B cell (primary cell): ENCODE measurements at regions not wholly inside any gene's neighbourhood (a gene's known extent, or its start where the extent isn't known, plus 50 kb on each side); places are given as distances from the start of the nearest gene placed in this dataset.
"Not testable (repeated sequence)": the region's sequence is repeated elsewhere in the genome, so short reads cannot be mapped to it uniquely, and the experiment has no call there.

ENCODE experiments used
- ATAC-seq: fragments of 200-7000 bp; cut with Tn5 transposase; one replicate; pipeline ENCODE4 v1.10.0; 2021; ENCODE audit warnings: low read depth, mild to moderate bottlenecking, moderate number of reproducible peaks, moderate library complexity
- CTCF ChIA-PET: fragments of 350-600 bp; sonication (Branson Sonifier 250); formaldehyde crosslinking; loops from one replicate; lab custom pipeline; 2021; ENCODE audit warnings: antibody characterized with exemption, inconsistent platforms; lab: Charles Lee
- POLR2A ChIA-PET: fragments of 350-600 bp; sonication (Branson Sonifier 250); formaldehyde crosslinking; loops from one replicate; lab custom pipeline; 2021; ENCODE audit warnings: antibody characterized with exemption; lab: Charles Lee
- DNase-seq: peaks from one replicate; pipeline ENCODE4 v3.0.0; 2013
- H2AFZ ChIP-seq: 2 replicates; pipeline ENCODE4 v1.6.1; 2012; ENCODE audit warnings: mild to moderate bottlenecking, low read depth, low read length; ENCODE audit not compliant: insufficient read depth, poor library complexity, severe bottlenecking
- H3K27ac ChIP-seq, 2 donors: 1 replicate in 1 of 2; 2 replicates in 1 of 2; pipeline ENCODE4 v1.5.1; 2012 to 2013; ENCODE audit warnings: low read length in 2 of 2, mild to moderate bottlenecking in 2 of 2, moderate library complexity in 1 of 2
- H3K27me3 ChIP-seq, 4 experiments: fragments of 200-600 bp in 1 of 4; sonication (generic) in 1 of 4; replicated peaks in 1 of 4; 1 replicate in 2 of 4; 2 replicates in 2 of 4; pipeline versions ENCODE4 v1.6.1 to v1.7.0; 2013 to 2016; ENCODE audit warnings: low read length in 3 of 4, mild to moderate bottlenecking in 2 of 4, mixed read lengths in 1 of 4, moderate library complexity in 1 of 4; ENCODE audit not compliant: insufficient read depth in 4 of 4, control insufficient read depth in 3 of 4; ENCODE audit errors: control extremely low read depth in 1 of 4
- H3K36me3 ChIP-seq, 2 experiments: replicated peaks in 1 of 2; 1 replicate in 1 of 2; 2 replicates in 1 of 2; pipeline versions ENCODE4 v1.6.1 to v1.7.1; 2013; ENCODE audit warnings: low read length in 1 of 2; ENCODE audit not compliant: insufficient read depth in 2 of 2, control insufficient read depth in 1 of 2; ENCODE audit errors: control extremely low read depth in 1 of 2, extremely low read depth in 1 of 2
- H3K4me1 ChIP-seq, 2 donors: fragments of 200-600 bp in 1 of 2; sonication (generic) in 1 of 2; 1 replicate in 1 of 2; 2 replicates in 1 of 2; pipeline versions ENCODE4 v1.5.1 to v1.6.1; 2013 to 2017; ENCODE audit warnings: low read length in 2 of 2; ENCODE audit not compliant: control insufficient read depth in 2 of 2, insufficient read depth in 2 of 2
- H3K4me2 ChIP-seq: replicated peaks from 2 replicates; pipeline ENCODE3; 2012; ENCODE audit warnings: mild to moderate bottlenecking, low read depth, low read length; ENCODE audit not compliant: poor library complexity, severe bottlenecking
- H3K4me3 ChIP-seq, 5 experiments: fragments of 200-600 bp in 1 of 5; sonication (generic) in 1 of 5; 1 replicate in 3 of 5; 2 replicates in 2 of 5; pipeline versions ENCODE4 v1.5.1 to v1.7.0; 2011 to 2016; ENCODE audit warnings: low read length in 4 of 5, mild to moderate bottlenecking in 4 of 5, low read depth in 2 of 5, control low read depth in 1 of 5, moderate library complexity in 1 of 5; ENCODE audit not compliant: insufficient read depth in 1 of 5; ENCODE audit errors: control extremely low read depth in 1 of 5, extremely low read depth in 1 of 5
- H3K79me2 ChIP-seq: fragments of 200-600 bp; sonication (generic); one replicate; pipeline ENCODE4 v1.6.0; 2016; ENCODE audit warnings: low read length; ENCODE audit not compliant: control insufficient read depth, insufficient read depth
- H3K9ac ChIP-seq: fragments of 200-600 bp; sonication (generic); 2 replicates; pipeline ENCODE4 v1.6.1; 2017; ENCODE audit warnings: mild to moderate bottlenecking, low read length, moderate library complexity
- H3K9me3 ChIP-seq, 3 donors: one replicate each; pipeline versions ENCODE4 v1.6.1 to v1.7.1; 2013; ENCODE audit warnings: low read length in 2 of 3; ENCODE audit not compliant: control insufficient read depth in 2 of 3, insufficient read depth in 1 of 3; ENCODE audit errors: control extremely low read depth in 1 of 3
- H4K20me1 ChIP-seq: 2 replicates; pipeline ENCODE4 v1.6.0; 2012; ENCODE audit warnings: mild to moderate bottlenecking, low read length; ENCODE audit not compliant: insufficient read depth, control insufficient read depth, poor library complexity, severe bottlenecking
- H3K27ac Mint-ChIP-seq: one replicate; pipeline ENCODE4 v1.8.0; 2021; ENCODE audit warnings: mixed read lengths
- H3K27me3 Mint-ChIP-seq: one replicate; pipeline ENCODE4 v1.8.0; 2021; ENCODE audit warnings: mixed read lengths
- H3K4me1 Mint-ChIP-seq: one replicate; pipeline ENCODE4 v1.8.0; 2021; ENCODE audit warnings: mixed read lengths
- H3K4me3 Mint-ChIP-seq: one replicate; pipeline ENCODE4 v1.8.0; 2021; ENCODE audit warnings: mixed read lengths
- H3K9me3 Mint-ChIP-seq: one replicate; pipeline ENCODE4 v1.8.0; 2022; ENCODE audit warnings: mixed read lengths; ENCODE audit not compliant: insufficient read depth
- EZH2 ChIP-seq: IDR thresholded peaks from 2 replicates; pipeline ENCODE4 v1.6.1; 2012; ENCODE audit warnings: borderline replicate concordance, low read depth, mild to moderate bottlenecking, moderate library complexity, low read length; ENCODE audit not compliant: insufficient read depth, poor library complexity, severe bottlenecking
- WGBS: methylation state at CpG from one replicate; pipeline ENCODE4 v1.1.5; 2013; ENCODE audit warnings: missing lambda C conversion rate; ENCODE audit not compliant: insufficient coverage; 5-methylcytosine and 5-hydroxymethylcytosine counted together
- intact Hi-C: fragments of 100-400 bp; cut with micrococcal nuclease; formaldehyde crosslinking; loops from one replicate; pipeline ENCODE4 v1.10.0; 2022
- TF ChIP-seq, protein P1 (sequence below): fragments of 200-600 bp; IDR thresholded peaks from one replicate; pipeline ENCODE4 v1.8.0; 2022; ENCODE audit warnings: antibody characterized with exemption, mild to moderate bottlenecking

GRCh38 chr1:83332308-83332707 is 666.6 kb downstream of the TTLL7 start:
- CTCF ChIA-PET, H3K27ac ChIP-seq, H3K27me3 ChIP-seq, H3K4me3 Mint-ChIP-seq, H3K36me3 ChIP-seq, DNase-seq, H3K4me2 ChIP-seq, H3K9me3 ChIP-seq, H3K4me3 ChIP-seq, H3K79me2 ChIP-seq, ATAC-seq, POLR2A ChIA-PET, H3K9me3 Mint-ChIP-seq, intact Hi-C loops, H3K4me1 ChIP-seq, H3K27me3 Mint-ChIP-seq, H3K27ac Mint-ChIP-seq, H3K4me1 Mint-ChIP-seq, H2AFZ ChIP-seq, H4K20me1 ChIP-seq, H3K9ac ChIP-seq: not testable (repeated sequence)
- WGBS = no CpG with 5 or more reads among the region's 1 CpG

DNA sequence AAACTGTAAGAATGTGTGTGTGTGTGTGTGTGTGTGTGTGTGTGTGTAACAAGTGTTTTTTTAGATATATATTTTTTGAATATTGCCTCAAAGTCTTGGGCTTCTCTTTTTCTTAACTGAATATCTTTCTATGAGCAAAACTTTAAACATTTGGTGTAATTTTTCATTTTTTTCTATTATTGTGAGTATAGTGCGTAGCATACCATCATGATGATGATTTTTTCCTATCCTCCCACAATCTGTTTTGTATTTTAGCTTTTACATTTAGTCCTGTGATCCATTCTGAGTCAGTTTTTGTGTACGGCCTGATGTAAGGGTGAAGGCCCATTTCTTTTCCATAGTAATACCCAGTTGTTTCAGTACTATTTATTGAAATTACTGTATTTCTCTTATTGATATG is 680.6 kb downstream of the TTLL7 start:
- H3K27ac ChIP-seq = no peak overlapping the region
- H3K27me3 ChIP-seq = no peaks in the 10 kb centered on the region
- ChIA-PET CTCF (no interaction called here), POLR2A (no interaction called here)
- H3K9me3 Mint-ChIP-seq = no peaks in the 10 kb centered on the region
- DNase-seq (no peak), ATAC-seq (no peak)
- H3K4me3 Mint-ChIP-seq = no peak overlapping the region
- H3K9me3 ChIP-seq = no peaks in the 10 kb centered on the region
- H3K9ac ChIP-seq = no peak overlapping the region
- H3K27ac Mint-ChIP-seq = no peak overlapping the region
- H3K4me3 ChIP-seq = no peak overlapping the region
- no peak overlapping the region for H3K4me2 ChIP-seq
- H3K36me3 ChIP-seq = no peaks in the 10 kb centered on the region
- no peak overlapping the region for H2AFZ ChIP-seq
- no peaks in the 10 kb centered on the region for H3K79me2 ChIP-seq
- intact Hi-C loops = no loop called here
- no peaks in the 10 kb centered on the region for H3K4me1 Mint-ChIP-seq
- no CpG with 5 or more reads among the region's 2 CpGs for WGBS
- H3K27me3 Mint-ChIP-seq = no peaks in the 10 kb centered on the region
- no peaks in the 10 kb centered on the region for H4K20me1 ChIP-seq
- H3K4me1 ChIP-seq = no peaks in the 10 kb centered on the region
- TF ChIP-seq EZH2 = no peak
- TF ChIP-seq, protein P1, sequence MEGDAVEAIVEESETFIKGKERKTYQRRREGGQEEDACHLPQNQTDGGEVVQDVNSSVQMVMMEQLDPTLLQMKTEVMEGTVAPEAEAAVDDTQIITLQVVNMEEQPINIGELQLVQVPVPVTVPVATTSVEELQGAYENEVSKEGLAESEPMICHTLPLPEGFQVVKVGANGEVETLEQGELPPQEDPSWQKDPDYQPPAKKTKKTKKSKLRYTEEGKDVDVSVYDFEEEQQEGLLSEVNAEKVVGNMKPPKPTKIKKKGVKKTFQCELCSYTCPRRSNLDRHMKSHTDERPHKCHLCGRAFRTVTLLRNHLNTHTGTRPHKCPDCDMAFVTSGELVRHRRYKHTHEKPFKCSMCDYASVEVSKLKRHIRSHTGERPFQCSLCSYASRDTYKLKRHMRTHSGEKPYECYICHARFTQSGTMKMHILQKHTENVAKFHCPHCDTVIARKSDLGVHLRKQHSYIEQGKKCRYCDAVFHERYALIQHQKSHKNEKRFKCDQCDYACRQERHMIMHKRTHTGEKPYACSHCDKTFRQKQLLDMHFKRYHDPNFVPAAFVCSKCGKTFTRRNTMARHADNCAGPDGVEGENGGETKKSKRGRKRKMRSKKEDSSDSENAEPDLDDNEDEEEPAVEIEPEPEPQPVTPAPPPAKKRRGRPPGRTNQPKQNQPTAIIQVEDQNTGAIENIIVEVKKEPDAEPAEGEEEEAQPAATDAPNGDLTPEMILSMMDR = no peak

GRCh38 chr1:83315446-83315845 is 683.5 kb downstream of the TTLL7 start:
- H3K9me3 ChIP-seq, H3K79me2 ChIP-seq, POLR2A ChIA-PET, intact Hi-C loops, H3K36me3 ChIP-seq, H3K27me3 ChIP-seq, H2AFZ ChIP-seq, H3K4me3 Mint-ChIP-seq, H3K4me1 Mint-ChIP-seq, H3K27ac Mint-ChIP-seq, H3K9ac ChIP-seq, DNase-seq, H3K4me2 ChIP-seq, CTCF ChIA-PET, H3K4me1 ChIP-seq, ATAC-seq, H3K4me3 ChIP-seq, H3K27me3 Mint-ChIP-seq, H4K20me1 ChIP-seq, H3K9me3 Mint-ChIP-seq, H3K27ac ChIP-seq: not testable (repeated sequence)
- no CpG with 5 or more reads among the region's 1 CpG for WGBS
